NCI-H1417 (cell line): ENCODE measurements at regions not wholly inside any gene's neighbourhood (a gene's known extent, or its start where the extent isn't known, plus 50 kb on each side); places are given as distances from the start of the nearest gene placed in this dataset.
"Not testable (repeated sequence)": the region's sequence is repeated elsewhere in the genome, so short reads cannot be mapped to it uniquely, and the experiment has no call there.

Experiments used
- DNase-seq, 3 experiments: peaks; one replicate each; lab custom pipeline; 2025; lab: John Stamatoyannopoulos, UW

GRCh38 chr6:3962291-3963280, 113.4 kb downstream of the FAM50B start:
- DNase-seq: peak in 1 of 3 experiments; percentile 29

- DNase-seq: no peak
Observed at GRCh38 chr6:3963426-3963825, 114.3 kb downstream of the FAM50B start.

GRCh38 chr6:3965071-3965718, 113.7 kb downstream of the FAM217A start:
- no peak for DNase-seq

- DNase-seq: no peak
Observed at GRCh38 chr6:3966426-3966825, 112.5 kb downstream of the FAM217A start.

GRCh38 chr6:3970097-3970496, 108.8 kb downstream of the FAM217A start:
- DNase-seq: no peak

- not testable (repeated sequence) for DNase-seq
Observed at GRCh38 chr6:3973152-3973551, 105.8 kb downstream of the FAM217A start.

- DNase-seq: peak in 1 of 3 experiments; percentile 13
Observed at GRCh38 chr6:3977875-3978711, 100.8 kb downstream of the FAM217A start.

GRCh38 chr6:3978966-3979365, 100.0 kb downstream of the FAM217A start:
- DNase-seq: not testable (repeated sequence)

GRCh38 chr6:3981917-3982316, 97.0 kb downstream of the FAM217A start:
- DNase-seq: no peak

- DNase-seq: no peak
Observed at GRCh38 chr6:3983778-3984177, 95.2 kb downstream of the FAM217A start.

GRCh38 chr6:3984494-3984893, 94.4 kb downstream of the FAM217A start:
- DNase-seq: no peak

GRCh38 chr6:3986241-3986640, 92.7 kb downstream of the FAM217A start:
- DNase-seq: no peak

GRCh38 chr6:3987053-3987452, 91.9 kb downstream of the FAM217A start:
- no peak for DNase-seq

GRCh38 chr6:3987576-3987975, 91.4 kb downstream of the FAM217A start:
- DNase-seq: no peak

GRCh38 chr6:3990692-3991491, 88.0 kb downstream of the FAM217A start:
- DNase-seq: peak; percentile 48 to 73 (median 73)

- DNase-seq: no peak
Observed at GRCh38 chr6:3991941-3992340, 87.0 kb downstream of the FAM217A start.

GRCh38 chr6:3996349-3996748, 82.6 kb downstream of the FAM217A start:
- no peak for DNase-seq

- no peak for DNase-seq
Observed at GRCh38 chr6:3997177-3997770, 81.7 kb downstream of the FAM217A start.

GRCh38 chr6:3999800-4000661, 78.9 kb downstream of the FAM217A start:
- DNase-seq: no peak

- DNase-seq: no peak
Observed at GRCh38 chr6:4004249-4004648, 74.7 kb downstream of the FAM217A start.
